Muscle of back (tissue), 3 donors: ENCODE measurements at regions not wholly inside any gene's neighbourhood (a gene's known extent, or its start where the extent isn't known, plus 50 kb on each side); places are given as distances from the start of the nearest gene placed in this dataset.
"Not testable (repeated sequence)": the region's sequence is repeated elsewhere in the genome, so short reads cannot be mapped to it uniquely, and the experiment has no call there.

ENCODE experiments used
- DNase-seq, 3 donors: peaks; one replicate each; pipeline versions ENCODE4 v3.0.0 to v3.0.0-alpha.2; 2013

GRCh38 chr7:132030086-132030568, 473.7 kb upstream of the PODXL start:
- DNase-seq, result peak; percentile 13 to 22 (median 14)

GRCh38 chr7:132029369-132030085, 473.1 kb upstream of the PODXL start:
- DNase-seq, result no peak

GRCh38 chr7:132028144-132028920, 471.9 kb upstream of the PODXL start:
- no peak for DNase-seq

- DNase-seq, result no peak
Measured at GRCh38 chr7:132024290-132024689, 467.9 kb upstream of the PODXL start.

- no peak for DNase-seq
Measured at GRCh38 chr7:132023466-132023865, 467.0 kb upstream of the PODXL start.

- DNase-seq, result no peak
Measured at GRCh38 chr7:132022188-132022587, 465.8 kb upstream of the PODXL start.

- no peak for DNase-seq
Measured at GRCh38 chr7:132019703-132020102, 463.3 kb upstream of the PODXL start.

GRCh38 chr7:132009778-132010177, 453.4 kb upstream of the PODXL start:
- DNase-seq, result no peak

GRCh38 chr7:132004529-132004928, 448.1 kb upstream of the PODXL start:
- peak; percentile 2 to 26 (median 5) for DNase-seq

- DNase-seq, result no peak
Measured at GRCh38 chr7:132002343-132002968, 446.0 kb upstream of the PODXL start.

GRCh38 chr7:132001146-132001545, 444.7 kb upstream of the PODXL start:
- DNase-seq, result no peak

- no peak for DNase-seq
Measured at GRCh38 chr7:131999193-131999592, 442.8 kb upstream of the PODXL start.

- DNase-seq, result no peak
Measured at GRCh38 chr7:131995324-131995723, 438.9 kb upstream of the PODXL start.

GRCh38 chr7:131981069-131981468, 424.6 kb upstream of the PODXL start:
- not testable (repeated sequence) for DNase-seq

- DNase-seq, result not testable (repeated sequence)
Measured at GRCh38 chr7:131978118-131978517, 421.7 kb upstream of the PODXL start.

- no peak for DNase-seq
Measured at GRCh38 chr7:131976411-131976810, 420.0 kb upstream of the PODXL start.

- no peak for DNase-seq
Measured at GRCh38 chr7:131974671-131975070, 418.2 kb upstream of the PODXL start.

GRCh38 chr7:131972251-131972650, 415.8 kb upstream of the PODXL start:
- no peak for DNase-seq

GRCh38 chr7:131970602-131971001, 414.2 kb upstream of the PODXL start:
- no peak for DNase-seq

- DNase-seq, result no peak
Measured at GRCh38 chr7:131969560-131969959, 413.1 kb upstream of the PODXL start.

GRCh38 chr7:131967216-131967730, 410.8 kb upstream of the PODXL start:
- peak in 1 of 3 donors; percentile 18 for DNase-seq

GRCh38 chr7:131964203-131964602, 407.8 kb upstream of the PODXL start:
- no peak for DNase-seq
